Natural killer cell (primary cell): ENCODE measurements at regions not wholly inside any gene's neighbourhood (a gene's known extent, or its start where the extent isn't known, plus 50 kb on each side); places are given as distances from the start of the nearest gene placed in this dataset.

ENCODE experiments used
- ATAC-seq, 3 donors: fragments of 150-1000 bp in 2 of 3; fragments of 200-7000 bp in 1 of 3; cut with Tn5 transposase; 1 replicate in 1 of 3; 2 replicates in 2 of 3; pipeline ENCODE4 v1.10.0; 2021; ENCODE audit warnings: mild to moderate bottlenecking in 2 of 3, moderate library complexity in 2 of 3
- DNase-seq, 2 donors: peaks; one replicate each; pipeline versions ENCODE4 v3.0.0 to v3.0.0-alpha.2; 2013 to 2021; ENCODE audit warnings: mixed read lengths in 1 of 2
- H3K27ac ChIP-seq: one replicate; pipeline ENCODE4 v1.5.1; 2013; ENCODE audit warnings: mild to moderate bottlenecking, low read length
- H3K27me3 ChIP-seq: one replicate; pipeline ENCODE4 v1.6.1; 2013; ENCODE audit warnings: low read length; ENCODE audit not compliant: control insufficient read depth, insufficient read depth
- H3K36me3 ChIP-seq: one replicate; pipeline ENCODE4 v1.6.1; 2013; ENCODE audit warnings: low read length; ENCODE audit not compliant: control insufficient read depth, insufficient read depth
- H3K4me1 ChIP-seq: one replicate; pipeline ENCODE4 v1.6.1; 2013; ENCODE audit warnings: low read length; ENCODE audit not compliant: control insufficient read depth, insufficient read depth
- H3K4me3 ChIP-seq: one replicate; pipeline ENCODE4 v1.5.1; 2013; ENCODE audit warnings: low read length
- H3K9me3 ChIP-seq: one replicate; pipeline ENCODE4 v1.6.1; 2013; ENCODE audit warnings: low read length; ENCODE audit not compliant: control insufficient read depth, insufficient read depth
- H3K27ac Mint-ChIP-seq, 2 donors: one replicate each; pipeline ENCODE4 v1.8.0; 2022; ENCODE audit warnings: mild to moderate bottlenecking in 2 of 2, mixed read lengths in 2 of 2, moderate library complexity in 1 of 2
- H3K27me3 Mint-ChIP-seq, 2 donors: one replicate each; pipeline ENCODE4 v1.8.0; 2022; ENCODE audit warnings: low read depth in 2 of 2, mixed read lengths in 2 of 2
- H3K36me3 Mint-ChIP-seq: one replicate; pipeline ENCODE4 v1.8.0; 2022; ENCODE audit warnings: mixed read lengths
- H3K4me1 Mint-ChIP-seq, 2 donors: one replicate each; pipeline ENCODE4 v1.8.0; 2022; ENCODE audit warnings: mixed read lengths in 2 of 2
- H3K4me3 Mint-ChIP-seq: one replicate; pipeline ENCODE4 v1.8.0; 2022; ENCODE audit warnings: mild to moderate bottlenecking, moderate library complexity, mixed read lengths
- H3K9me3 Mint-ChIP-seq, 2 donors: one replicate each; pipeline ENCODE4 v1.8.0; 2022; ENCODE audit warnings: mixed read lengths in 2 of 2
- CTCF ChIP-seq: fragments of 200-600 bp; IDR thresholded peaks from one replicate; pipeline ENCODE4 v1.8.0; 2022; ENCODE audit warnings: antibody characterized with exemption
- WGBS: methylation state at CpG from one replicate; pipeline ENCODE4 v1.1.7; 2013; ENCODE audit warnings: missing lambda C conversion rate; ENCODE audit not compliant: insufficient coverage; 5-methylcytosine and 5-hydroxymethylcytosine counted together
- intact Hi-C: fragments of 100-400 bp; cut with micrococcal nuclease; formaldehyde crosslinking; loops from one replicate; pipeline ENCODE4 v1.14.2; 2022

GRCh38 chr16:74020095-74020670, 276.4 kb upstream of the PSMD7 start:
- H3K27me3 Mint-ChIP-seq, result no peaks in the 10 kb centered on the region
- H3K36me3 Mint-ChIP-seq, result no peaks in the 10 kb centered on the region
- Histone ChIP-seq H3K4me1 (no peaks in the 10 kb centered on the region), H3K4me3 (no peak overlapping the region), H3K27me3 (no peaks in the 10 kb centered on the region), H3K27ac (no peak overlapping the region), H3K36me3 (no peaks in the 10 kb centered on the region), H3K9me3 (no peaks in the 10 kb centered on the region)
- intact Hi-C loops, result no loop called here
- 100% methylated on average over 1 of the region's 4 CpGs for WGBS
- no peak for ATAC-seq
- TF ChIP-seq CTCF, result no peak
- no peak for DNase-seq
- H3K27ac Mint-ChIP-seq, result no peak overlapping the region
- no peaks in the 10 kb centered on the region for H3K9me3 Mint-ChIP-seq
- no peak overlapping the region for H3K4me3 Mint-ChIP-seq
- no peaks in the 10 kb centered on the region for H3K4me1 Mint-ChIP-seq

- Mint-ChIP-seq H3K27ac (no peak overlapping the region), H3K36me3 (no peaks in the 10 kb centered on the region), H3K27me3 (no peaks in the 10 kb centered on the region), H3K4me1 (no peaks in the 10 kb centered on the region), H3K9me3 (no peaks in the 10 kb centered on the region), H3K4me3 (no peak overlapping the region)
- Histone ChIP-seq H3K9me3 (no peaks in the 10 kb centered on the region), H3K27me3 (no peaks in the 10 kb centered on the region), H3K36me3 (no peaks in the 10 kb centered on the region), H3K27ac (no peak overlapping the region), H3K4me1 (no peaks in the 10 kb centered on the region), H3K4me3 (no peak overlapping the region)
- intact Hi-C loops, result no loop called here
- ATAC-seq (no peak), DNase-seq (no peak)
- 52% methylated on average over 3 of the region's 3 CpGs for WGBS
- no peak for TF ChIP-seq CTCF
These were observed 277.0 kb upstream of the PSMD7 start for GRCh38 chr16:74019612-74020011.

GRCh38 chr16:74015953-74016352, 280.7 kb upstream of the PSMD7 start:
- no peak for TF ChIP-seq CTCF
- H3K4me3 ChIP-seq, result no peak overlapping the region
- no peaks in the 10 kb centered on the region for H3K4me1 ChIP-seq
- H3K27me3 ChIP-seq, result no peaks in the 10 kb centered on the region
- no peaks in the 10 kb centered on the region for H3K36me3 Mint-ChIP-seq
- no peaks in the 10 kb centered on the region for H3K36me3 ChIP-seq
- H3K4me1 Mint-ChIP-seq, result no peaks in the 10 kb centered on the region
- peaks cover 0 to 2% of the 10 kb centered on the region in 2 donors for H3K9me3 Mint-ChIP-seq
- H3K27ac Mint-ChIP-seq, result no peak overlapping the region
- no peak for DNase-seq
- no peaks in the 10 kb centered on the region for H3K9me3 ChIP-seq
- no peak overlapping the region for H3K27ac ChIP-seq
- intact Hi-C loops, result no loop called here
- ATAC-seq, result no peak
- no peaks in the 10 kb centered on the region for H3K27me3 Mint-ChIP-seq
- H3K4me3 Mint-ChIP-seq, result no peak overlapping the region

GRCh38 chr16:73998707-73999106, 297.9 kb upstream of the PSMD7 start:
- Mint-ChIP-seq H3K36me3 (no peaks in the 10 kb centered on the region), H3K9me3 (peaks cover 0 to 8% of the 10 kb centered on the region in 2 donors), H3K27ac (no peak overlapping the region), H3K4me1 (no peaks in the 10 kb centered on the region), H3K27me3 (no peaks in the 10 kb centered on the region), H3K4me3 (no peak overlapping the region)
- Histone ChIP-seq H3K4me3 (no peak overlapping the region), H3K9me3 (no peaks in the 10 kb centered on the region), H3K36me3 (no peaks in the 10 kb centered on the region), H3K4me1 (no peaks in the 10 kb centered on the region), H3K27ac (no peak overlapping the region), H3K27me3 (no peaks in the 10 kb centered on the region)
- DNase-seq (no peak), ATAC-seq (no peak)
- intact Hi-C loops, result no loop called here
- WGBS, result no CpG with 5 or more reads among the region's 2 CpGs
- no peak for TF ChIP-seq CTCF
